ENCODE measurements at regions not wholly inside any gene's neighbourhood (a gene's known extent, or its start where the extent isn't known, plus 50 kb on each side); places are given as distances from the start of the nearest gene placed in this dataset.

- TF ChIP-seq ZC3H10 (CRISPR knock-in tag; IDR thresholded peaks at IDR 0.05): no peak
- TF ChIP-seq, protein P1, sequence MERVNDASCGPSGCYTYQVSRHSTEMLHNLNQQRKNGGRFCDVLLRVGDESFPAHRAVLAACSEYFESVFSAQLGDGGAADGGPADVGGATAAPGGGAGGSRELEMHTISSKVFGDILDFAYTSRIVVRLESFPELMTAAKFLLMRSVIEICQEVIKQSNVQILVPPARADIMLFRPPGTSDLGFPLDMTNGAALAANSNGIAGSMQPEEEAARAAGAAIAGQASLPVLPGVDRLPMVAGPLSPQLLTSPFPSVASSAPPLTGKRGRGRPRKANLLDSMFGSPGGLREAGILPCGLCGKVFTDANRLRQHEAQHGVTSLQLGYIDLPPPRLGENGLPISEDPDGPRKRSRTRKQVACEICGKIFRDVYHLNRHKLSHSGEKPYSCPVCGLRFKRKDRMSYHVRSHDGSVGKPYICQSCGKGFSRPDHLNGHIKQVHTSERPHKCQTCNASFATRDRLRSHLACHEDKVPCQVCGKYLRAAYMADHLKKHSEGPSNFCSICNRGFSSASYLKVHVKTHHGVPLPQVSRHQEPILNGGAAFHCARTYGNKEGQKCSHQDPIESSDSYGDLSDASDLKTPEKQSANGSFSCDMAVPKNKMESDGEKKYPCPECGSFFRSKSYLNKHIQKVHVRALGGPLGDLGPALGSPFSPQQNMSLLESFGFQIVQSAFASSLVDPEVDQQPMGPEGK (CRISPR knock-in tag; IDR thresholded peaks at IDR 0.05; ENCODE audit: borderline replicate concordance): no peak
- no peak for TF ChIP-seq ISL1 (CRISPR knock-in tag; IDR thresholded peaks at IDR 0.05)
- no peak for TF ChIP-seq ZFP30 (CRISPR knock-in tag; IDR thresholded peaks at IDR 0.05)
- TF ChIP-seq, protein P2, sequence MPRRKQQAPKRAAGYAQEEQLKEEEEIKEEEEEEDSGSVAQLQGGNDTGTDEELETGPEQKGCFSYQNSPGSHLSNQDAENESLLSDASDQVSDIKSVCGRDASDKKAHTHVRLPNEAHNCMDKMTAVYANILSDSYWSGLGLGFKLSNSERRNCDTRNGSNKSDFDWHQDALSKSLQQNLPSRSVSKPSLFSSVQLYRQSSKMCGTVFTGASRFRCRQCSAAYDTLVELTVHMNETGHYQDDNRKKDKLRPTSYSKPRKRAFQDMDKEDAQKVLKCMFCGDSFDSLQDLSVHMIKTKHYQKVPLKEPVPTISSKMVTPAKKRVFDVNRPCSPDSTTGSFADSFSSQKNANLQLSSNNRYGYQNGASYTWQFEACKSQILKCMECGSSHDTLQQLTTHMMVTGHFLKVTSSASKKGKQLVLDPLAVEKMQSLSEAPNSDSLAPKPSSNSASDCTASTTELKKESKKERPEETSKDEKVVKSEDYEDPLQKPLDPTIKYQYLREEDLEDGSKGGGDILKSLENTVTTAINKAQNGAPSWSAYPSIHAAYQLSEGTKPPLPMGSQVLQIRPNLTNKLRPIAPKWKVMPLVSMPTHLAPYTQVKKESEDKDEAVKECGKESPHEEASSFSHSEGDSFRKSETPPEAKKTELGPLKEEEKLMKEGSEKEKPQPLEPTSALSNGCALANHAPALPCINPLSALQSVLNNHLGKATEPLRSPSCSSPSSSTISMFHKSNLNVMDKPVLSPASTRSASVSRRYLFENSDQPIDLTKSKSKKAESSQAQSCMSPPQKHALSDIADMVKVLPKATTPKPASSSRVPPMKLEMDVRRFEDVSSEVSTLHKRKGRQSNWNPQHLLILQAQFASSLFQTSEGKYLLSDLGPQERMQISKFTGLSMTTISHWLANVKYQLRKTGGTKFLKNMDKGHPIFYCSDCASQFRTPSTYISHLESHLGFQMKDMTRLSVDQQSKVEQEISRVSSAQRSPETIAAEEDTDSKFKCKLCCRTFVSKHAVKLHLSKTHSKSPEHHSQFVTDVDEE (CRISPR knock-in tag; IDR thresholded peaks at IDR 0.05): no peak
Measured at GRCh38 chrX:140297273-140297672, 207.6 kb downstream of the SOX3 start.
